PFSK-1 (cell line): ENCODE measurements at regions not wholly inside any gene's neighbourhood (a gene's known extent, or its start where the extent isn't known, plus 50 kb on each side); places are given as distances from the start of the nearest gene placed in this dataset.

Experiments used
- FOXP2 ChIP-seq: optimal IDR thresholded peaks from 2 replicates; pipeline ENCODE3; 2011; ENCODE audit warnings: borderline replicate concordance, control low read depth, inconsistent platforms; ENCODE audit not compliant: insufficient read depth; ENCODE audit errors: extremely low read length, extremely low read depth
- POLR2AphosphoS5 ChIP-seq: IDR thresholded peaks from 2 replicates; pipeline ENCODE4 v1.6.1; 2012; ENCODE audit warnings: low read depth, mild to moderate bottlenecking, control low read depth, low read length, moderate library complexity
- SIN3A ChIP-seq: IDR thresholded peaks from 2 replicates; pipeline ENCODE4 v1.6.1; 2012; ENCODE audit warnings: mild to moderate bottlenecking, low read length, moderate library complexity, borderline replicate concordance; ENCODE audit not compliant: insufficient read depth
- TAF1 ChIP-seq: IDR thresholded peaks from 2 replicates; pipeline ENCODE4 v1.6.1; 2012; ENCODE audit warnings: low read length, control low read depth, borderline replicate concordance; ENCODE audit not compliant: insufficient read depth
- TF ChIP-seq, protein P1 (sequence below), 2 experiments: IDR thresholded peaks; 2 replicates each; pipeline versions ENCODE4 v1.6.1 to v1.8.0; 2011 to 2012; ENCODE audit warnings: low read depth in 2 of 2, low read length in 2 of 2, control low read depth in 1 of 2, inconsistent platforms in 1 of 2, mild to moderate bottlenecking in 1 of 2, moderate library complexity in 1 of 2; ENCODE audit not compliant: insufficient read depth in 1 of 2

DNA sequence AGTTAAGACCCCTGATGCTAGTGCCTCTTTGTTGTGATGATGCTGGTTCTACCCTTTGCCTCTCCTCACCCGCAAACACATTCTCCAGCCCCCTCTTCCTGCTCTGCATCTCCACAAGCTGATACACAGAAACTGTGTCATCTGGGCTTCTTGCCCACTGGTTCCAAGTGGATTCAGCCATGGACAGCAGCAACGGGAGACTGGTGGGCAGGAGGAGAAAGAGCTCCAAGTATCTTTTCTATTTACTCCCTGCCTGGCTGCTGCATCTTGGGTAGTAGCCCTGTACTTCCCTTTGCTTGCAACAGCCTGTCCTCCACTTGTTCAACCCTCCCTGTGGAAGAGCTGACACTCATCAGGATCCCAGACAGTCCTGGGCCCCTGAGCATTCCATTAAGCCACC is 655.1 kb upstream of the RAB6C start:
- TF ChIP-seq POLR2AphosphoS5 (no peak), TAF1 (no peak), SIN3A (no peak), FOXP2 (no peak)
- TF ChIP-seq, protein P1, sequence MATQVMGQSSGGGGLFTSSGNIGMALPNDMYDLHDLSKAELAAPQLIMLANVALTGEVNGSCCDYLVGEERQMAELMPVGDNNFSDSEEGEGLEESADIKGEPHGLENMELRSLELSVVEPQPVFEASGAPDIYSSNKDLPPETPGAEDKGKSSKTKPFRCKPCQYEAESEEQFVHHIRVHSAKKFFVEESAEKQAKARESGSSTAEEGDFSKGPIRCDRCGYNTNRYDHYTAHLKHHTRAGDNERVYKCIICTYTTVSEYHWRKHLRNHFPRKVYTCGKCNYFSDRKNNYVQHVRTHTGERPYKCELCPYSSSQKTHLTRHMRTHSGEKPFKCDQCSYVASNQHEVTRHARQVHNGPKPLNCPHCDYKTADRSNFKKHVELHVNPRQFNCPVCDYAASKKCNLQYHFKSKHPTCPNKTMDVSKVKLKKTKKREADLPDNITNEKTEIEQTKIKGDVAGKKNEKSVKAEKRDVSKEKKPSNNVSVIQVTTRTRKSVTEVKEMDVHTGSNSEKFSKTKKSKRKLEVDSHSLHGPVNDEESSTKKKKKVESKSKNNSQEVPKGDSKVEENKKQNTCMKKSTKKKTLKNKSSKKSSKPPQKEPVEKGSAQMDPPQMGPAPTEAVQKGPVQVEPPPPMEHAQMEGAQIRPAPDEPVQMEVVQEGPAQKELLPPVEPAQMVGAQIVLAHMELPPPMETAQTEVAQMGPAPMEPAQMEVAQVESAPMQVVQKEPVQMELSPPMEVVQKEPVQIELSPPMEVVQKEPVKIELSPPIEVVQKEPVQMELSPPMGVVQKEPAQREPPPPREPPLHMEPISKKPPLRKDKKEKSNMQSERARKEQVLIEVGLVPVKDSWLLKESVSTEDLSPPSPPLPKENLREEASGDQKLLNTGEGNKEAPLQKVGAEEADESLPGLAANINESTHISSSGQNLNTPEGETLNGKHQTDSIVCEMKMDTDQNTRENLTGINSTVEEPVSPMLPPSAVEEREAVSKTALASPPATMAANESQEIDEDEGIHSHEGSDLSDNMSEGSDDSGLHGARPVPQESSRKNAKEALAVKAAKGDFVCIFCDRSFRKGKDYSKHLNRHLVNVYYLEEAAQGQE (IDR thresholded peaks at IDR 0.05; ENCODE audit: insufficient read depth in 1 of 2, low read depth in 2 of 2, low read length in 2 of 2), result no peak
